PC-3 (cell line): ENCODE measurements at regions not wholly inside any gene's neighbourhood (a gene's known extent, or its start where the extent isn't known, plus 50 kb on each side); places are given as distances from the start of the nearest gene placed in this dataset.

Experiments
- ATAC-seq: fragments of 200-7000 bp; cut with Tn5 transposase; 2 replicates; pipeline ENCODE4 v1.9.1; 2020; ENCODE audit warnings: mild to moderate bottlenecking, moderate library complexity
- BruUV-seq: library from RNA; stranded (reverse); fragments of 400-500 nt; replicated peaks from 2 replicates; lab custom pipeline; 2021; lab: Mats Ljungman, UMichigan
- CTCF ChIA-PET: fragments of 300-600 bp; sonication (Branson Sonifier 250); formaldehyde crosslinking; loops from one replicate; lab custom pipeline; 2022; ENCODE audit warnings: antibody characterized with exemption; lab: Charles Lee
- POLR2A ChIA-PET: fragments of 300-600 bp; sonication (Branson Sonifier 250); formaldehyde crosslinking; loops from one replicate; lab custom pipeline; 2022; ENCODE audit warnings: antibody characterized with exemption; ENCODE audit not compliant: unreplicated experiment; lab: Charles Lee
- DNase-seq: peaks from one replicate; pipeline ENCODE4 v3.0.0-alpha.2; 2015
- H2AFZ ChIP-seq: fragments of 300-600 bp; sonication (generic); 2 replicates; pipeline ENCODE4 v1.6.0; 2016; ENCODE audit warnings: antibody characterized with exemption, low read length
- H3F3A ChIP-seq: fragments of 300-600 bp; sonication (generic); one replicate; pipeline ENCODE4 v1.6.0; 2017; ENCODE audit warnings: antibody characterized with exemption, low read length, control low read depth, mild to moderate bottlenecking; ENCODE audit not compliant: unreplicated experiment
- H3K27ac ChIP-seq: fragments of 300-600 bp; sonication (generic); 2 replicates; pipeline ENCODE4 v1.5.1; 2016; ENCODE audit warnings: mild to moderate bottlenecking, low read length
- H3K27me3 ChIP-seq: fragments of 300-600 bp; sonication (generic); 2 replicates; pipeline ENCODE4 v1.6.1; 2016; ENCODE audit warnings: low read length, mixed read lengths
- H3K36me3 ChIP-seq: fragments of 300-600 bp; sonication (generic); 2 replicates; pipeline ENCODE4 v1.6.1; 2016; ENCODE audit warnings: low read depth, mixed run types, low read length, mixed read lengths
- H3K4me1 ChIP-seq: fragments of 300-600 bp; sonication (generic); 2 replicates; pipeline ENCODE4 v1.5.1; 2016; ENCODE audit warnings: low read length; ENCODE audit not compliant: insufficient read depth
- H3K4me2 ChIP-seq: fragments of 300-600 bp; sonication (generic); 2 replicates; pipeline ENCODE4 v1.6.0; 2016; ENCODE audit warnings: low read length
- H3K4me3 ChIP-seq: fragments of 300-600 bp; sonication (generic); 2 replicates; pipeline ENCODE4 v1.5.1; 2016; ENCODE audit warnings: mild to moderate bottlenecking, low read length, mixed read lengths
- H3K79me2 ChIP-seq: fragments of 300-600 bp; sonication (generic); 2 replicates; pipeline ENCODE4 v1.6.1; 2017; ENCODE audit warnings: low read length, mixed read lengths
- H3K9ac ChIP-seq: fragments of 300-600 bp; sonication (generic); 2 replicates; pipeline ENCODE4 v1.6.0; 2016; ENCODE audit warnings: mild to moderate bottlenecking, low read length
- H3K9me2 ChIP-seq: fragments of 300-600 bp; sonication (generic); replicated peaks from 2 replicates; pipeline ENCODE4 v1.6.1; 2016; ENCODE audit warnings: mixed run types, low read length, mixed read lengths
- H3K9me3 ChIP-seq: fragments of 300-600 bp; sonication (generic); 2 replicates; pipeline ENCODE4 v1.6.1; 2016; ENCODE audit warnings: low read length, mixed read lengths
- H4K20me1 ChIP-seq: fragments of 300-600 bp; sonication (generic); 2 replicates; pipeline ENCODE4 v1.6.1; 2016; ENCODE audit warnings: low read length, mixed read lengths
- CTCF ChIP-seq: fragments of 300-600 bp; sonication (generic); conservative IDR thresholded peaks from 2 replicates; pipeline ENCODE4 v1.5.1; 2017; ENCODE audit warnings: antibody characterized with exemption, low read depth, mild to moderate bottlenecking, low read length
- EZH2 ChIP-seq: fragments of 300-600 bp; sonication (generic); IDR thresholded peaks from one replicate; pipeline ENCODE4 v1.6.1; 2017; ENCODE audit warnings: antibody characterized with exemption, mild to moderate bottlenecking, low read length; ENCODE audit not compliant: unreplicated experiment
- EZH2phosphoT487 ChIP-seq: fragments of 300-600 bp; sonication (generic); IDR thresholded peaks from 2 replicates; pipeline ENCODE4 v1.6.1; 2018; ENCODE audit warnings: mild to moderate bottlenecking, antibody characterized with exemption, low read length, borderline replicate concordance
- intact Hi-C: fragments of 100-400 bp; cut with micrococcal nuclease; formaldehyde crosslinking; loops from 2 replicates; pipeline ENCODE4 v1.9.0; 2023

DNA sequence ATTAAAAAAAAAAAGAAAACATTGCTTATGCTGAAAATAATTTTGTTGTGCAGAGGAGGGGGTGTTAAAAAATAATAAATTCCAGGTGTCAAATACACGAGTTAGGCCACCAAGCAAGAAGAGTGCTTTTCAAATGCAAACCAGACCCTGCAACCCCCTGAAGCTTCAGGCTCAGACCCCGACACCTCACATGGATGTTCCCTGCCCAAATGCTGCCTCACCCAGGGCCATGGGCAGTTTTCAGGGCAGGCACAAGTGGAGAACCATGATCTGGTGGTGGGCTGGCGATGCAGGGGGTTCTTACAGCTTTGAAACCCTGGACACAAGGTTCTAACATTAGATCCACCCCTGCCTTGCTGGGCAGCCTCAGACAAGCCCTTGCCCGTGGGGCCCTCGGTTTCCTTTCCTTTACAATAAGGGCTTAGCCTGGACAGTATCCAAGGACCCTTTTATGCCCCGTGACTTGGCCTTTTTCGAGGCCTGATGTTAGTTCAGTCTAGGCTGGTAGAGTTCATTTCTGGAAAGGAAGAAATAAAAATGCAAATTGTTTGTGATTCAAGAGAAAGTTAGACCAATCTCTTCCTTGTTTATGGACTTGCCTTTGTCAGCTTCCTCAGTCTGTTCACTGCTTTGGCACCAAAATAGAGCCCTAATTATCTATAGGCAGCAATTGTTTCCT lies 168.7 kb downstream of the DDX1 start:
- H3K9me2 ChIP-seq, result no peaks in the 10 kb centered on the region
- ChIA-PET CTCF (no interaction called here), POLR2A (no interaction called here)
- no peaks in the 10 kb centered on the region for H3K79me2 ChIP-seq
- no peak overlapping the region for H3K9ac ChIP-seq
- H3K4me1 ChIP-seq, result no peaks in the 10 kb centered on the region
- BruUV-seq, result no TSS peak
- H3K4me2 ChIP-seq, result no peak overlapping the region
- no peaks in the 10 kb centered on the region for H4K20me1 ChIP-seq
- no peak overlapping the region for H3K27ac ChIP-seq
- no peaks in the 10 kb centered on the region for H3K36me3 ChIP-seq
- H3K4me3 ChIP-seq, result no peak overlapping the region
- H2AFZ ChIP-seq, result no peak overlapping the region
- DNase-seq (no peak), ATAC-seq (no peak)
- peaks cover 59% of the 10 kb centered on the region for H3K27me3 ChIP-seq
- intact Hi-C loops, result no loop called here
- H3K9me3 ChIP-seq, result no peaks in the 10 kb centered on the region
- no peak for TF ChIP-seq EZH2
- no peak for TF ChIP-seq EZH2phosphoT487
- TF ChIP-seq CTCF, result no peak
- H3F3A ChIP-seq, result no peaks in the 10 kb centered on the region

- Histone ChIP-seq H2AFZ (no peak overlapping the region), H3K4me3 (no peak overlapping the region), H3K27ac (no peak overlapping the region), H3K9me2 (no peaks in the 10 kb centered on the region), H3K79me2 (no peaks in the 10 kb centered on the region), H3K9me3 (no peaks in the 10 kb centered on the region), H3K4me2 (no peak overlapping the region), H3K27me3 (peaks cover 57% of the 10 kb centered on the region), H3K4me1 (no peaks in the 10 kb centered on the region), H4K20me1 (no peaks in the 10 kb centered on the region), H3K9ac (no peak overlapping the region), H3F3A (no peaks in the 10 kb centered on the region), H3K36me3 (no peaks in the 10 kb centered on the region)
- ATAC-seq, result no peak
- CTCF ChIA-PET, result no interaction called here
- no peak for TF ChIP-seq EZH2phosphoT487
- no peak for TF ChIP-seq EZH2
- TF ChIP-seq CTCF, result no peak
- BruUV-seq, result no TSS peak
- no peak for DNase-seq
- intact Hi-C loops, result no loop called here
- POLR2A ChIA-PET, result no interaction called here
These were observed 169.4 kb downstream of the DDX1 start for GRCh38 chr2:15761056-15761455.

DNA sequence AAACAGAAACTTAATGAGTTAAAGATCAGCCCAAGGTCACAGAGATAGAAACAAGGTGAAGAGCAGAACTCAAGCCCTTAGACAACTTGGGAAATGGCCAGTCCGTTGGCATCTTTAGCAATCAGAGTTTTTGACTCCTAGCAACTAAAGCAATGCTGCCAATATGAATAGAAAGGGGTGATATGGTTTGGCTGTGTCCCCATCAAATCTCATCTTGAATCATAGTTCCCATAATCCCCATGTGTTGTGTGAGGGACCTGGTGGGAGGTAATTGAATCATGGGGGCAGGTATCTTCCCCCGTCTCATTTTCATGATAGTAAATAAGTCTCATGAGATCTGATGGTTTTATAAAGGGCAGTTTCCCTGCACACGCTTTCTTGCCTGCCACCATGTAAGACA lies 170.2 kb downstream of the DDX1 start:
- H3F3A ChIP-seq, result no peaks in the 10 kb centered on the region
- H3K9me3 ChIP-seq, result no peaks in the 10 kb centered on the region
- ChIA-PET POLR2A (no interaction called here), CTCF (no interaction called here)
- H3K79me2 ChIP-seq, result no peaks in the 10 kb centered on the region
- intact Hi-C loops, result no loop called here
- ATAC-seq, result no peak
- TF ChIP-seq CTCF (no peak), EZH2 (no peak), EZH2phosphoT487 (no peak)
- no peak overlapping the region for H3K27ac ChIP-seq
- peaks cover 59% of the 10 kb centered on the region for H3K27me3 ChIP-seq
- no peak overlapping the region for H2AFZ ChIP-seq
- no peaks in the 10 kb centered on the region for H3K9me2 ChIP-seq
- H3K4me1 ChIP-seq, result no peaks in the 10 kb centered on the region
- no peak overlapping the region for H3K4me2 ChIP-seq
- DNase-seq, result no peak
- no peak overlapping the region for H3K9ac ChIP-seq
- H3K4me3 ChIP-seq, result no peak overlapping the region
- H4K20me1 ChIP-seq, result no peaks in the 10 kb centered on the region
- no TSS peak for BruUV-seq
- H3K36me3 ChIP-seq, result no peaks in the 10 kb centered on the region
